RWPE2 (cell line): ENCODE measurements at regions not wholly inside any gene's neighbourhood (a gene's known extent, or its start where the extent isn't known, plus 50 kb on each side); places are given as distances from the start of the nearest gene placed in this dataset.

Experiments used
- ATAC-seq: fragments of 200-7000 bp; cut with Tn5 transposase; 3 replicates; pipeline ENCODE4 v1.9.1; 2021; ENCODE audit warnings: low read depth
- DNase-seq: peaks from one replicate; pipeline ENCODE4 v3.0.0-alpha.2; 2020; ENCODE audit warnings: low spot score
- H3K27ac ChIP-seq: fragments of 450-650 bp; 2 replicates; pipeline ENCODE4 v1.5.1; 2017; ENCODE audit warnings: mild to moderate bottlenecking; ENCODE audit not compliant: poor library complexity, severe bottlenecking
- H3K27me3 ChIP-seq: fragments of 250-450 bp; sonication (Bioruptor Pico); 2 replicates; pipeline ENCODE4 v1.5.1; 2021; ENCODE audit warnings: mild to moderate bottlenecking, moderate library complexity; ENCODE audit not compliant: insufficient read depth, poor library complexity, severe bottlenecking
- H3K36me3 ChIP-seq: fragments of 250-450 bp; sonication (Bioruptor Pico); 2 replicates; pipeline ENCODE4 v1.5.1; 2020; ENCODE audit warnings: low read depth, mild to moderate bottlenecking, moderate library complexity
- H3K4me1 ChIP-seq: fragments of 250-450 bp; sonication (Bioruptor Pico); 2 replicates; pipeline ENCODE4 v1.5.1; 2021; ENCODE audit warnings: mild to moderate bottlenecking, moderate library complexity; ENCODE audit not compliant: insufficient read depth, poor library complexity, severe bottlenecking
- H3K4me3 ChIP-seq: fragments of 250-450 bp; sonication (Bioruptor Pico); 2 replicates; pipeline ENCODE4 v1.5.1; 2021; ENCODE audit warnings: mild to moderate bottlenecking, moderate library complexity; ENCODE audit not compliant: severe bottlenecking
- H3K9me3 ChIP-seq: fragments of 250-450 bp; sonication (Bioruptor Pico); 2 replicates; pipeline ENCODE4 v1.5.1; 2021; ENCODE audit warnings: mild to moderate bottlenecking, moderate library complexity; ENCODE audit not compliant: severe bottlenecking
- CTCF ChIP-seq: fragments of 450-650 bp; IDR thresholded peaks from one replicate; pipeline ENCODE4 v1.5.1; 2017; ENCODE audit warnings: mild to moderate bottlenecking, moderate library complexity; ENCODE audit not compliant: poor library complexity, severe bottlenecking

- peaks cover 21% of the 10 kb centered on the region for H3K4me1 ChIP-seq
- DNase-seq (no peak), ATAC-seq (no peak)
- TF ChIP-seq CTCF = no peak
- H3K9me3 ChIP-seq = no peaks in the 10 kb centered on the region
- H3K27ac ChIP-seq = peak overlapping the region; percentile 74
- no peak overlapping the region for H3K4me3 ChIP-seq
- no peaks in the 10 kb centered on the region for H3K27me3 ChIP-seq
- no peaks in the 10 kb centered on the region for H3K36me3 ChIP-seq
These were observed 55.1 kb downstream of the RTL9 start for GRCh38 chrX:110413727-110414124.

DNA sequence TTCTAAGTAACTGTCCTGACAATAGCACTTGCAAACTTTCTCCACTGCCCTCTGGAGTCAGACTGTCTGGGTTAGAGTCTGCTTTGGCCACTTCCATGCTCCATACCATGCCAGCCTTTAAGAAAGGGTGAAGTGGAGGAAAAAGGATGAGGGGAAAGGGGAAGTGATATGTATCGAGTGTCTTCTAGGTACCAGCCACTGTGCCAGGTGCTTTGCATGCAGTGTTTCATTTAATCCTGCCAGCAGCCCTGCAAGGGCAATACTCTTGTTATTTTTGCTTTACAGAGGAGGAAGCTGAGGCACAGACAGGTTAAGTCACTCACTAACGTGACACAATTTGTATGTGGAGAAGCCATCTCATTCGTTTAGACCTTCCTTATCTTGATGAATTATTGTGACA, 55.6 kb downstream of the RTL9 start:
- no peaks in the 10 kb centered on the region for H3K36me3 ChIP-seq
- H3K27ac ChIP-seq = peak overlapping the region; percentile 74
- H3K27me3 ChIP-seq = no peaks in the 10 kb centered on the region
- peaks cover 21% of the 10 kb centered on the region for H3K4me1 ChIP-seq
- DNase-seq = no peak
- no peak for TF ChIP-seq CTCF
- no peak overlapping the region for H3K4me3 ChIP-seq
- no peaks in the 10 kb centered on the region for H3K9me3 ChIP-seq
- ATAC-seq = no peak

DNA sequence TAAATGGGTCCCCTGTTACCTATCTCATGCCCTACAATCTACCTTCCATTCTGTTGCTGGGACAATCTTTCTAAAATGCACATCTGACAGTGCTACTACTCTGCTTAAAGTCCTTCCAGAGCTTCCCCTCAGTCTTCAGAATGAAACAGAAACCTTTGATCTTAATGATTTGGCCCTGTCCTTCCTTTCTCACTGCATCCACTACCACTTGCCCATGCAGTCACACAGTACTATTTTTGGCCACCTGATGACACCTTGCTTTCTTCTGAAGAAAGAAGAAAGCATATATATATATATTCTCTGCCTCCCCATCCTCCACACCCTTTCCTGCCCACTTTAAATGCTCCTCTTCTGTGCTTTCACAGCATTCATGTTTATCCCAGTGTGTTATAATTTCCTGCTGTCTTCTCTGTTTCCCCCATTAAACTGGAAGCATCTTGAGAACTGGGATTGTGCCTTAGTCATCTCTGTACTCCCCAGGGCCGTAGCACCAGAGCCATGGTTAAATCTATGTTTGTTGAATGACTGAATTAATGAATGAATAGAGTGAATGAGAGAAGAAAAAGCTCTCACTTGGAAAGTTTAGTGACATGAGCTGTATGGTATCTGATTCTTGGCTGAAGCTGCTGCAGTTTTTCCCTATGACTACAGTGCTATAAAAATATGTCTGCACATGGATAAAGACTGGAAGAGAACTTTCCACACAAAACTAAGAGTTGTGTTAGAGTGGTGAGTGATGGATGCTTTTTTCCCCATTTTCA, 56.2 kb downstream of the RTL9 start:
- Histone ChIP-seq H3K4me1 (peaks cover 18% of the 10 kb centered on the region), H3K36me3 (no peaks in the 10 kb centered on the region), H3K27me3 (no peaks in the 10 kb centered on the region), H3K27ac (peak overlapping the region; percentile 74), H3K9me3 (no peaks in the 10 kb centered on the region), H3K4me3 (no peak overlapping the region)
- no peak for TF ChIP-seq CTCF
- DNase-seq (no peak), ATAC-seq (peak; percentile 32; the same call in 2 of the 3 replicates)

GRCh38 chrX:110415440-110416170, 57.0 kb downstream of the RTL9 start:
- no peak for TF ChIP-seq CTCF
- Histone ChIP-seq H3K9me3 (no peaks in the 10 kb centered on the region), H3K4me3 (no peak overlapping the region), H3K27me3 (no peaks in the 10 kb centered on the region), H3K36me3 (no peaks in the 10 kb centered on the region), H3K4me1 (peaks cover 13% of the 10 kb centered on the region), H3K27ac (peak overlapping the region; percentile 74)
- ATAC-seq (peak; percentile 45; the same call in 2 of the 3 replicates), DNase-seq (no peak)
